Adipocyte (in vitro differentiated cells): ENCODE measurements at regions not wholly inside any gene's neighbourhood (a gene's known extent, or its start where the extent isn't known, plus 50 kb on each side); places are given as distances from the start of the nearest gene placed in this dataset.
A peak's percentile ranks its signal among the peaks of the same experiment; 100 is the strongest.
"Not testable (repeated sequence)": the region's sequence is repeated elsewhere in the genome, so short reads cannot be mapped to it uniquely, and the experiment has no call there.

ENCODE experiments used
- DNase-seq: peaks from one replicate; pipeline ENCODE4 v3.0.0-alpha.2; 2015; ENCODE audit warnings: low read depth
- H3K27me3 ChIP-seq: replicated peaks from 2 replicates; pipeline ENCODE4 v1.7.0; 2013; ENCODE audit warnings: mild to moderate bottlenecking, low read length, moderate library complexity; ENCODE audit not compliant: control insufficient read depth, insufficient read depth
- H3K36me3 ChIP-seq: 2 replicates; pipeline ENCODE4 v1.7.0; 2013; ENCODE audit warnings: low read length, mild to moderate bottlenecking, moderate library complexity; ENCODE audit not compliant: control insufficient read depth, insufficient read depth, severe bottlenecking
- H3K4me1 ChIP-seq: 2 replicates; pipeline ENCODE4 v1.7.0; 2013; ENCODE audit warnings: mild to moderate bottlenecking, low read length, moderate library complexity; ENCODE audit not compliant: control insufficient read depth, insufficient read depth
- H3K4me3 ChIP-seq: 2 replicates; pipeline ENCODE4 v1.7.0; 2013; ENCODE audit warnings: mild to moderate bottlenecking, low read length, moderate library complexity
- H3K9ac ChIP-seq: 2 replicates; pipeline ENCODE4 v1.7.0; 2013; ENCODE audit warnings: mild to moderate bottlenecking, low read length, moderate library complexity
- H3K9me3 ChIP-seq: 2 replicates; pipeline ENCODE4 v1.7.0; 2013; ENCODE audit warnings: mild to moderate bottlenecking, low read length, moderate library complexity; ENCODE audit not compliant: control insufficient read depth

- H3K9me3 ChIP-seq: no peaks in the 10 kb centered on the region
- peaks cover 8% of the 10 kb centered on the region for H3K4me1 ChIP-seq
- no peak overlapping the region for H3K9ac ChIP-seq
- H3K4me3 ChIP-seq: no peak overlapping the region
- DNase-seq: no peak
- H3K36me3 ChIP-seq: no peaks in the 10 kb centered on the region
- no peaks in the 10 kb centered on the region for H3K27me3 ChIP-seq
Observed at GRCh38 chr6:137283940-137284810, 65.0 kb upstream of the IFNGR1 start.

DNA sequence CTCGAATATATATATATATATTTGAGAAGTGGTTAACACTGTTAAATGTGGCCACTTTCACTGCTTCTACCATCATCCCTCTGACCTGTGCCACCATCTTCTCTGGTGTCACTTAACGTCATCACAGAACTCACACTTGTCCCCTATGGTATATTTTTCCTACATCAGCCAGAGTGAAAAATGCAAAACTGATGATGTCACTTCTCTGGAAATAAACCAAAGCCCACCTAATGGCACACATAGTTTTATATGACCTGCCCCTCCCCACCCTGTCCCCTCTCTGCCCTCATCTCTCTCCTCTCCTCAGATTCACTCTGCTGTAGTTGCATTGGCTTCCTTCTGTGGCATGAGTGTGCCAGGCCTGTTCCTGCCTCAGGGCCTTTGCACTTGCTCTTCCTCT lies 63.9 kb upstream of the IFNGR1 start:
- Histone ChIP-seq H3K9ac (no peak overlapping the region), H3K27me3 (no peaks in the 10 kb centered on the region), H3K36me3 (no peaks in the 10 kb centered on the region), H3K4me1 (peaks cover 8% of the 10 kb centered on the region), H3K4me3 (no peak overlapping the region), H3K9me3 (no peaks in the 10 kb centered on the region)
- no peak for DNase-seq

- Histone ChIP-seq H3K4me3 (no peak overlapping the region), H3K9ac (no peak overlapping the region), H3K4me1 (peaks cover 12% of the 10 kb centered on the region), H3K9me3 (no peaks in the 10 kb centered on the region), H3K27me3 (no peaks in the 10 kb centered on the region), H3K36me3 (no peaks in the 10 kb centered on the region)
- DNase-seq: no peak
Observed at GRCh38 chr6:137282254-137282653, 63.1 kb upstream of the IFNGR1 start.

DNA sequence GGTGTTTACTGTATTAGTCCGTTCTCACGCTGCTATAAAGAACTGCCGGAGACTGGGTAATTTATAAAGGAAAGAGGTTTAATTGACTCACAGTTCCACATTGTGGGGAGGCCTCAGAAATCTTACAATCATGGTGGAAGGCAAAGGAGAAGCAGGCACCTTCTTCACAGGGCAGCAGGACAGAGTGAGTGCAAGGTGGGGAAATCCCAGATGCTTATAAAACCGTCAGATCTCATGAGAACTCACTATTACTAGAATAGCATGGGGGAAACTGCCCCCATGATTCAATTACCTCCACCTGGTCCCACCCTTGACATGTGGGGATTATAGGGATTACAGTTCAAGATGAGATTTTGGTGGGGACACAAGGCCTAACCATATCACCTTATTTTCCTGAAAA lies 60.1 kb upstream of the IFNGR1 start:
- not testable (repeated sequence) for H3K9me3 ChIP-seq, DNase-seq, H3K9ac ChIP-seq, H3K4me3 ChIP-seq, H3K36me3 ChIP-seq, H3K27me3 ChIP-seq, H3K4me1 ChIP-seq

DNA sequence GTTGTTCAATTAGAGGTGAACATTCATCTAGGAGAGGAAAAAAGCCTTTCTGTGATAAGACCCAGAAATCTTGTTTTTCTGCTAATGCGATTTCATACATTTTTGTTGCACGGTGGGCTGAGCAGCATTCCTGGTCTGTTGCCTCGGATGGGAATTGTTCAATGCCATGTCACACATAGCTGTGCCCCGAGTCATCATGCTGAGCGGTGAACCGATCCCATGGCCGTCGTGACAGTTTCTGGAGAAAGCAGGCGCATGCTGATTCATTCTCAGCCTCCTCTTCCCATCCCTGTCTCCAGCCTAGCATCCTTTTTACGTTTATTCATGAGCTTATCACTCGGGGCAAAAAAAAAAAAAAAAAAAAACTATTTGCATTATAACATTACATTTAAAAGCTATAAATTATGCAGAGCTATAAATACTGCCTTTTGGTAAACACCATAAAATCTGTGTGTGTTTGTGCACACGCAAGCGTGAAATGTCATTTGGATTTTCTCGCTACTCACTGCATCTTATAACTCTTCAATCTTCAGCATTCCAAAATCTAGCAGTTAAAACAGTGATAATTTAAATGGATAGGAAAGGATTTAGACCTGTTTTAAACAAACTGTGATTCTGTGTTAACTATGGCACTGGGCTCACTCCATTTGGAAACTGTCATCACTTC lies 58.9 kb upstream of the IFNGR1 start:
- Histone ChIP-seq H3K9ac (no peak overlapping the region), H3K9me3 (no peaks in the 10 kb centered on the region), H3K4me1 (peaks cover 4% of the 10 kb centered on the region), H3K27me3 (no peaks in the 10 kb centered on the region), H3K36me3 (no peaks in the 10 kb centered on the region), H3K4me3 (no peak overlapping the region)
- peak; percentile 78 for DNase-seq

DNA sequence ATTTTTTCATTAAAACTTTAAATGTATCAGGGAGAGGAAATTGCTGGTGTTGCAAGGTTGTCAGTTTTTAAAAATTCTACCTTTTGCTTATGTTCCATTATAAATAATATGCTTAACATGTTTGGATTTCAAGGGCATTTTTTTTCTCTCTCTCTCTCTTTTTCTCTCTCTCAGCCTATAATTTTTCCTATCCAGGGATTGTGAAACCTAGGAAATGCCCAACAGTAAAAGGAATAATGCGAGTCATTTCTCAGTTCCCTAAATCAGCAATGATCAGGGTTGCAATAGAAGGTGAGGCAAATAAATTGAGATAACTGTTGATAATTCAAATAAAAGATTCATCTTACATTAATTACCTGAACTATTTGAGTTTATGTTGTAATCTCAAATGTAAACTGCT lies 53.2 kb upstream of the IFNGR1 start:
- Histone ChIP-seq H3K27me3 (no peaks in the 10 kb centered on the region), H3K4me1 (no peaks in the 10 kb centered on the region)
- DNase-seq: peak; percentile 42

GRCh38 chr6:137271245-137272183 lies 52.3 kb upstream of the IFNGR1 start:
- H3K4me1 ChIP-seq: peaks cover 3% of the 10 kb centered on the region
- H3K4me3 ChIP-seq: no peak overlapping the region
- H3K9ac ChIP-seq: no peak overlapping the region
- no peaks in the 10 kb centered on the region for H3K9me3 ChIP-seq
- DNase-seq: peak; percentile 84
- H3K27me3 ChIP-seq: no peaks in the 10 kb centered on the region
- H3K36me3 ChIP-seq: no peaks in the 10 kb centered on the region

More for the DNA sequence above, 53.2 kb upstream of the IFNGR1 start:
- Histone ChIP-seq H3K4me3 (no peak overlapping the region), H3K36me3 (no peaks in the 10 kb centered on the region), H3K9me3 (no peaks in the 10 kb centered on the region), H3K9ac (no peak overlapping the region)

DNA sequence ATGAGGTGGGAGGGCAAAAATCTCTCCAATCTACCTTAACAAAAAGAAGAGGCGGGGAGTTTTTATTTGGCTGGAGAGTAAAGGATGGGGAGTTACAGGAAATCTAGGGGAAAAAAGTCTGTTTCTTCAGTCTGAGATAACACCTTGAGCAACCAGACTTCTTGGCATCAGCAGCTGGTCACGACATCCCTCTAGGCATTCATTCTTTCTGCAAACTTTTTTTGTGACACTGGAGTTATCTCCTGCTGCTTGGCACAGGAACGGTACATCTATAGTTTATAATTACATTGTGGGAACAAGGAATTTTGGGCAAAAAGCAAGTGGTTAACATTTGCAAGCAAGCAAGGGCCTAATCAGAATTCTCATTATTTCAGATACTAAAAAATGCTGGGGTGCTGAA lies 50.6 kb upstream of the IFNGR1 start:
- H3K4me1 ChIP-seq: peaks cover 15% of the 10 kb centered on the region
- peak; percentile 26 for DNase-seq
- no peak overlapping the region for H3K9ac ChIP-seq
- H3K27me3 ChIP-seq: no peaks in the 10 kb centered on the region
- H3K4me3 ChIP-seq: no peak overlapping the region
- H3K9me3 ChIP-seq: no peaks in the 10 kb centered on the region
- no peaks in the 10 kb centered on the region for H3K36me3 ChIP-seq

GRCh38 chr6:137269347-137269746 lies 50.2 kb upstream of the IFNGR1 start:
- no peaks in the 10 kb centered on the region for H3K9me3 ChIP-seq
- peaks cover 15% of the 10 kb centered on the region for H3K4me1 ChIP-seq
- no peak overlapping the region for H3K4me3 ChIP-seq
- H3K9ac ChIP-seq: no peak overlapping the region
- no peaks in the 10 kb centered on the region for H3K36me3 ChIP-seq
- no peaks in the 10 kb centered on the region for H3K27me3 ChIP-seq
- no peak for DNase-seq
